HG03342 (cell line): ENCODE measurements at regions not wholly inside any gene's neighbourhood (a gene's known extent, or its start where the extent isn't known, plus 50 kb on each side); places are given as distances from the start of the nearest gene placed in this dataset.
"Not testable (repeated sequence)": the region's sequence is repeated elsewhere in the genome, so short reads cannot be mapped to it uniquely, and the experiment has no call there.

Experiments
- ATAC-seq: cut with Tn5 transposase; IDR thresholded peaks from one replicate; pipeline ENCODE4 v1.9.1; 2021; ENCODE audit warnings: mild to moderate bottlenecking, moderate library complexity; ENCODE audit not compliant: unreplicated experiment

GRCh38 chr12:86659985-86660384 is 403.8 kb upstream of the MGAT4C start:
- no peak for ATAC-seq

GRCh38 chr12:86658303-86658702 is 402.1 kb upstream of the MGAT4C start:
- ATAC-seq = no peak

- no peak for ATAC-seq
Measured at GRCh38 chr12:86647800-86648199, 391.6 kb upstream of the MGAT4C start.

- no peak for ATAC-seq
Measured at GRCh38 chr12:86634456-86635410, 378.5 kb upstream of the MGAT4C start.

- no peak for ATAC-seq
Measured at GRCh38 chr12:86627001-86627400, 370.8 kb upstream of the MGAT4C start.

- no peak for ATAC-seq
Measured at GRCh38 chr12:86623267-86623666, 367.1 kb upstream of the MGAT4C start.

GRCh38 chr12:86621957-86622356 is 365.8 kb upstream of the MGAT4C start:
- ATAC-seq = no peak

- no peak for ATAC-seq
Measured at GRCh38 chr12:86613311-86613710, 357.1 kb upstream of the MGAT4C start.

GRCh38 chr12:86608638-86609037 is 352.4 kb upstream of the MGAT4C start:
- no peak for ATAC-seq

- ATAC-seq = no peak
Measured at GRCh38 chr12:86601550-86602308, 345.5 kb upstream of the MGAT4C start.

GRCh38 chr12:86600664-86601231 is 344.6 kb upstream of the MGAT4C start:
- no peak for ATAC-seq

- no peak for ATAC-seq
Measured at GRCh38 chr12:86597431-86597830, 341.2 kb upstream of the MGAT4C start.

GRCh38 chr12:86590296-86590695 is 334.1 kb upstream of the MGAT4C start:
- no peak for ATAC-seq

- no peak for ATAC-seq
Measured at GRCh38 chr12:86574143-86574542, 318.0 kb upstream of the MGAT4C start.

GRCh38 chr12:86572455-86572854 is 316.3 kb upstream of the MGAT4C start:
- ATAC-seq = no peak

- no peak for ATAC-seq
Measured at GRCh38 chr12:86565038-86565437, 308.8 kb upstream of the MGAT4C start.

- ATAC-seq = not testable (repeated sequence)
Measured at GRCh38 chr12:86555491-86555890, 299.3 kb upstream of the MGAT4C start.

GRCh38 chr12:86551146-86551571 is 295.0 kb upstream of the MGAT4C start:
- ATAC-seq = no peak

- ATAC-seq = no peak
Measured at GRCh38 chr12:86550218-86551145, 294.3 kb upstream of the MGAT4C start.

- ATAC-seq = no peak
Measured at GRCh38 chr12:86543716-86544115, 287.5 kb upstream of the MGAT4C start.
